ENCODE measurements at regions not wholly inside any gene's neighbourhood (a gene's known extent, or its start where the extent isn't known, plus 50 kb on each side); places are given as distances from the start of the nearest gene placed in this dataset.

GRCh38 chr3:163547014-163547685 lies 1531.1 kb downstream of the SI start:
- no peak for TF ChIP-seq GATA2 (IDR thresholded peaks at IDR 0.05; ENCODE audit: low read depth, low read length)
- TF ChIP-seq GATA3 (IDR thresholded peaks at IDR 0.05; ENCODE audit: low read depth, low read length), result peak; percentile 32; the same call in 1 of the 2 replicates

DNA sequence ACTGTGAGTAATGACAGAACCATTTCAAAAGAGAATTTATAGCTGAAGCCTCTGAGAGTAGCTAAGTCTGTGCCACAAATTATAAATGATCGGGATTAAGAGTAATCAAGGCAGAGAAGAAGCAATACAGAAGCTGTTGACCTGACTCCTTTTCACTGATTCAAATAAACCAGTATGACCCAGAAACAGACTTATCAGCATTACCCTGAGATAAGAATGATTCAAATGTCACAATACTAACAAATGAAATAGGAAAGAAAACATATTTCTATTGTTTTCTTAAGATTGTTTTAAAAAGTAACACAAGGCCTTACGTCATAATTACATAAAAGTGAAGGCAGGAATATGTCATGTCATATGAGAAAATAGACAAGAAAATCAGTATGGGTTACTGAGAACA lies 1534.6 kb downstream of the SI start:
- TF ChIP-seq GATA2 (IDR thresholded peaks at IDR 0.05; ENCODE audit: low read depth, low read length), result no peak
- TF ChIP-seq GATA3 (IDR thresholded peaks at IDR 0.05; ENCODE audit: low read depth, low read length), result no peak

- TF ChIP-seq GATA2 (IDR thresholded peaks at IDR 0.05; ENCODE audit: low read depth, low read length) (no peak), GATA3 (IDR thresholded peaks at IDR 0.05; ENCODE audit: low read depth, low read length) (no peak)
Observed at GRCh38 chr3:163541629-163542028, 1536.7 kb downstream of the SI start.

GRCh38 chr3:163538387-163538786 lies 1539.9 kb downstream of the SI start:
- TF ChIP-seq GATA2 (IDR thresholded peaks at IDR 0.05; ENCODE audit: low read depth, low read length) (no peak), GATA3 (IDR thresholded peaks at IDR 0.05; ENCODE audit: low read depth, low read length) (no peak)

DNA sequence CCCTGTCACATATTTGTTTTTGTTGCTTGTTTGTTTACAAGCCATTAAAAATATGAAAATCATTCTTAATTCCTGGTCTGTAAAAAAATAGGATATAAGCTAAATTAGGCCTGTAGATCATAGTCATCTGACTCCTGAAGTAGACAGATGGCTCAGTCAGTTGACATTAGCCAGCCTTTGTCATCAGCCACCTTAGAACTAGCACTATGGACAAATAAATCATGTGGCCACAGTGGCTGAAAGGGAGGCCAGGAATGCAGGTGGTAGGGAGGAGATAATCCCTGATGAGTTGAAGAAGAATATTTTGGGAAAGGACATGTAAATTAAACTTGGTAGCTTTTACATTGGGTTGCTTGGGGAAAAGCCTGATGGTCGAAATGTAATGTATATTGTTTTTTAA lies 1544.9 kb downstream of the SI start:
- TF ChIP-seq GATA3 (IDR thresholded peaks at IDR 0.05; ENCODE audit: low read depth, low read length) (no peak), GATA2 (IDR thresholded peaks at IDR 0.05; ENCODE audit: low read depth, low read length) (no peak)

DNA sequence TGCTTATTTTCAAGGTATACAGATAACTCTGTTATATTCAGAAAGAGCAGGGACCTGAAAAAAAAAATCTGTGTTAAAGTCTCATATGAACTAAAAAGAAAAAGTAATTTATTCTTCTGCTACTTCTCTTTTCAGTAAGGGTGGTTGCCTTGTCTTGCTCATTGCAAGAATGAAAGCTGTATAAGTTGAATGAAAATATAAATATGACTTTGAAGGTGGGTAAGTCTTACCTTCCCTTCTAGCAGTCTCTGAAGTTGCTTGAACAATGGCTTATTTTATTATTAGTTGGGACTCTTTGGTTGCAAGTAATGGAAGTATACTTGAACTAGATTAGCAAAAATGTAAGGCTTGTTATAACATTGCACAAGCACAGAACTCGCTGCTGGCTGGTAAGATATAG lies 1554.9 kb downstream of the SI start:
- TF ChIP-seq GATA3 (IDR thresholded peaks at IDR 0.05; ENCODE audit: low read depth, low read length) (no peak), GATA2 (IDR thresholded peaks at IDR 0.05; ENCODE audit: low read depth, low read length) (no peak)

GRCh38 chr3:163521261-163521660 lies 1557.0 kb downstream of the SI start:
- TF ChIP-seq GATA3 (IDR thresholded peaks at IDR 0.05; ENCODE audit: low read depth, low read length), result no peak
- no peak for TF ChIP-seq GATA2 (IDR thresholded peaks at IDR 0.05; ENCODE audit: low read depth, low read length)

DNA sequence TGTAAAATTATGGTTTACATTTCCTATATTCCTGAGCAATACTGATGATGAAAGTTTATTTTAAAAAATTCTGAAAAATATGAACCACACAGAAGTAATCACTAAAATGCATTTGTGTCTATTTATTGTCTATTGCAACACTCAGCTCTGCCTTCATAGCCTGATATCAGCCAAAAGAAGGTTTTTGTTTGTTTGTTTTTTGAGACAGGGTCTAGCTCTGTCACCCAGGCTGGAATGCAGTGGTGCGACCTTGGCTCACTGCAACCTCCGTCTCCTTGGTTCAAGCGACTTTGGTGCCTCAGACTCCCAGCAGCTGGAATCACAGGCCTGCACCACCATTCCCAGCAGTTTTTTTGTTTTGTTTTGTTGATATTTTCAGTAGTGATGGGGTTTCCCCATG lies 1560.2 kb downstream of the SI start:
- no peak for TF ChIP-seq GATA2 (IDR thresholded peaks at IDR 0.05; ENCODE audit: low read depth, low read length)

GRCh38 chr3:163513149-163513657 lies 1565.1 kb downstream of the SI start:
- TF ChIP-seq GATA2 (IDR thresholded peaks at IDR 0.05; ENCODE audit: low read depth, low read length), result no peak
- TF ChIP-seq GATA3 (IDR thresholded peaks at IDR 0.05; ENCODE audit: low read depth, low read length), result no peak

DNA sequence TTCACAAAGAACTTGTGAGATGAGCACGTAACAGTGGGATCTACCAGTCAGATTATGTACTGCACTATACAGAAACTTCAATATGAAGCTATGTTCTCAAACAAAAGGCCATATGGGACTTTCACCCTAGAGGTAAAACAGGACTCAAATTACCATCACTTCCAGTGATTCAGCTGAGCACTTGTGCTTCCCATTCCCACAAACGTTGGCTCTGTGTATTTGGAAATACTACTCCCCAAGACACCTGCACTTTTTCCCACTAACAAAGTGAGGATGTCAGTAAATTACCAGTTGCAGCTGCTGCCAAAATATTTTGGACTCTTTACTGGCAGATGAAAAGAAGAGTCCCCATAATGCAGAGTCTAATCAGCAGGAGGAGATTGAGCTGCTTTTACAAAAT lies 1570.1 kb downstream of the SI start:
- no peak for TF ChIP-seq GATA2 (IDR thresholded peaks at IDR 0.05; ENCODE audit: low read depth, low read length)
- TF ChIP-seq GATA3 (IDR thresholded peaks at IDR 0.05; ENCODE audit: low read depth, low read length), result no peak

GRCh38 chr3:163504974-163505373 lies 1573.3 kb downstream of the SI start:
- TF ChIP-seq GATA2 (IDR thresholded peaks at IDR 0.05; ENCODE audit: low read depth, low read length) (no peak), GATA3 (IDR thresholded peaks at IDR 0.05; ENCODE audit: low read depth, low read length) (no peak)

GRCh38 chr3:163491714-163492113 lies 1586.6 kb downstream of the SI start:
- TF ChIP-seq GATA2 (IDR thresholded peaks at IDR 0.05; ENCODE audit: low read depth, low read length) (peak; percentile 36; the same call in 1 of the 2 replicates), GATA3 (IDR thresholded peaks at IDR 0.05; ENCODE audit: low read depth, low read length) (peak; percentile 83)

DNA sequence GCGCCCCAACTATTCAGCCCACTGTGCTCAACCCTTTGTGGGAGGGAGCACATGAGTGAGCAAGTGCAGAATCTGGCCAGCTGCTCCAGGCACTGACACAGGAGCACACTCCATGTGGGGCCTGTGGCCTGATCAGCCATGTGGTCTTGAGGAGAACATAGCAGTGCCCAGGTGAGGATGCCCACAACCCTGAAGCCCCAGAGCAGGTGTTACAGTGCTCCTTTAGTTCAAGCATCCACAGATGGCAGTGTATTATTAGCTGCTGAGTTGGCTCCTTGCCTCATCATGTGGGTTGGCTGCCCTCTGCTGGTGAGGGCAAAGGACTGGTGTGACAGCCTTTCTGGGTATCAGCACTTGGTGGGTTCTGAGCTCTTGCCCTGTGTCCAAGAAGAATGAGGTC lies 1588.2 kb downstream of the SI start:
- TF ChIP-seq GATA3 (IDR thresholded peaks at IDR 0.05; ENCODE audit: low read depth, low read length) (no peak), GATA2 (IDR thresholded peaks at IDR 0.05; ENCODE audit: low read depth, low read length) (no peak)

- TF ChIP-seq GATA3 (IDR thresholded peaks at IDR 0.05; ENCODE audit: low read depth, low read length) (no peak), GATA2 (IDR thresholded peaks at IDR 0.05; ENCODE audit: low read depth, low read length) (no peak)
Observed at GRCh38 chr3:163482695-163483094, 1595.6 kb downstream of the SI start.

DNA sequence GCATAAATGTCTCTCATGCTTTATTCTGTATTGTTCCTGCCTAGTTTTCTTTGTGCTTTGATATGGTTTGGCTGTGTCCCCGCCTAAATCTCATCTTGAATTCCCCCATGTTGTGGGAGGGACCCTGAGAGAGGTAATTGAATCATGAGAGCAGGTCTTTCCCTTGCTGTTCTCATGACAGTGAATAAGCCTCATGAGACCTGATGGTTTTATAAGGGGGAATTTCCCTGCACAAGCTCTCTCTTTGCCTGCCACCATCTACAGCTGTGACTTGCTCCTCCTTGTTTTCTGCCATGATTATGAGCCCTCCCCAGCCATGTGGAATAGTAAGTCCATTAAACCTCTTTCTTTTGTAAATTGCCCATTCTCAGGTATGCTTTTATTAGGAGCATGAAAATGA lies 1596.6 kb downstream of the SI start:
- TF ChIP-seq GATA2 (IDR thresholded peaks at IDR 0.05; ENCODE audit: low read depth, low read length), result no peak

GRCh38 chr3:163476179-163476578 lies 1602.1 kb downstream of the SI start:
- TF ChIP-seq GATA2 (IDR thresholded peaks at IDR 0.05; ENCODE audit: low read depth, low read length) (no peak), GATA3 (IDR thresholded peaks at IDR 0.05; ENCODE audit: low read depth, low read length) (no peak)

All from SH-SY5Y (cell line).